H1 (cell line): ENCODE measurements at regions not wholly inside any gene's neighbourhood (a gene's known extent, or its start where the extent isn't known, plus 50 kb on each side); places are given as distances from the start of the nearest gene placed in this dataset.

Experiments
- CTCF ChIA-PET: fragments of 300-600 bp; sonication (Branson Sonifier 250); formaldehyde crosslinking; loops from one replicate; lab custom pipeline; 2021; ENCODE audit not compliant: partially characterized antibody; lab: Charles Lee
- POLR2A ChIA-PET: fragments of 300-600 bp; sonication (Branson Sonifier 250); formaldehyde crosslinking; loops from one replicate; lab custom pipeline; 2021; ENCODE audit warnings: inconsistent platforms; ENCODE audit not compliant: partially characterized antibody; lab: Charles Lee
- DNase-seq, 2 experiments: peaks; one replicate each; pipeline versions ENCODE4 v3.0.0 to v3.0.0-alpha.2; 2010 to 2022; ENCODE audit warnings: low spot score in 2 of 2, low read depth in 1 of 2, mixed read lengths in 1 of 2
- FAIRE-seq: peaks from 2 replicates; lab custom pipeline; 2011; peaks lifted over from hg19 to GRCh38; lab: Jason Lieb, UNC
- H2AFZ ChIP-seq: 2 replicates; pipeline ENCODE4 v1.8.1; 2012; ENCODE audit warnings: low read length, inconsistent platforms
- H2AK5ac ChIP-seq: 2 replicates; pipeline ENCODE4 v1.6.1; 2013; ENCODE audit warnings: low read depth, low read length
- H2BK120ac ChIP-seq: replicated peaks from 2 replicates; pipeline ENCODE3; 2013; ENCODE audit warnings: low read depth, low read length, inconsistent platforms
- H2BK12ac ChIP-seq: 2 replicates; pipeline ENCODE4 v1.6.1; 2013; ENCODE audit warnings: low read depth, low read length
- H2BK15ac ChIP-seq: 2 replicates; pipeline ENCODE4 v1.6.1; 2013; ENCODE audit warnings: low read length
- H2BK20ac ChIP-seq: 2 replicates; pipeline ENCODE4 v1.6.1; 2013; ENCODE audit warnings: low read length
- H2BK5ac ChIP-seq: 2 replicates; pipeline ENCODE4 v1.6.1; 2013; ENCODE audit warnings: low read depth, low read length
- H3K14ac ChIP-seq: 2 replicates; pipeline ENCODE4 v1.6.1; 2013; ENCODE audit warnings: inconsistent platforms; ENCODE audit not compliant: insufficient read length
- H3K18ac ChIP-seq: 2 replicates; pipeline ENCODE4 v1.6.1; 2013; ENCODE audit warnings: low read length; ENCODE audit errors: extremely low read depth
- H3K23ac ChIP-seq: 2 replicates; pipeline ENCODE4 v1.6.1; 2013; ENCODE audit warnings: inconsistent platforms; ENCODE audit not compliant: insufficient read length
- H3K23me2 ChIP-seq: 2 replicates; pipeline ENCODE4 v1.6.1; 2013; ENCODE audit warnings: low read depth, low read length
- H3K27ac ChIP-seq: 2 replicates; pipeline ENCODE4 v1.6.1; 2011; ENCODE audit warnings: low read depth, low read length, inconsistent platforms
- H3K27me3 ChIP-seq, 4 experiments: replicated peaks in 1 of 4; 1 replicate in 1 of 4; 2 replicates in 3 of 4; pipeline versions ENCODE4 v1.6.1 to v1.8.1; 2011 to 2013; ENCODE audit warnings: low read length in 3 of 4, mild to moderate bottlenecking in 3 of 4, inconsistent platforms in 2 of 4, mixed read lengths in 2 of 4, moderate library complexity in 1 of 4; ENCODE audit not compliant: control insufficient read depth in 3 of 4, insufficient read depth in 3 of 4; ENCODE audit errors: extremely low read depth in 1 of 4
- H3K36me3 ChIP-seq, 4 experiments: 2 replicates each; pipeline versions ENCODE4 v1.6.1 to v1.8.1; 2011 to 2013; ENCODE audit warnings: mild to moderate bottlenecking in 4 of 4, low read length in 3 of 4, moderate library complexity in 2 of 4, control low read depth in 1 of 4, inconsistent platforms in 1 of 4; ENCODE audit not compliant: insufficient read depth in 4 of 4, control insufficient read depth in 2 of 4
- H3K4ac ChIP-seq: replicated peaks from 2 replicates; pipeline ENCODE3; 2013; ENCODE audit warnings: low read length, low read depth, mixed read lengths, inconsistent platforms; ENCODE audit not compliant: insufficient read length
- H3K4me1 ChIP-seq, 4 experiments: replicated peaks in 1 of 4; 1 replicate in 1 of 4; 2 replicates in 3 of 4; pipeline versions ENCODE4 v1.6.1 to v1.8.1; 2011 to 2013; ENCODE audit warnings: low read length in 3 of 4, inconsistent platforms in 2 of 4, mixed read lengths in 1 of 4; ENCODE audit not compliant: insufficient read depth in 4 of 4, control insufficient read depth in 3 of 4
- H3K4me2 ChIP-seq, 2 experiments: 2 replicates each; pipeline versions ENCODE4 v1.6.1 to v1.8.1; 2011 to 2013; ENCODE audit warnings: low read depth in 2 of 2, low read length in 2 of 2, control low read depth in 1 of 2, inconsistent platforms in 1 of 2, mild to moderate bottlenecking in 1 of 2; ENCODE audit not compliant: insufficient read depth in 1 of 2
- H3K4me3 ChIP-seq, 4 experiments: fragments of 200-600, 300-600 bp in 1 of 4; sonication (generic), shearing (Covaris generic), sonication (Bioruptor Twin) in 1 of 4; 2 replicates each; pipeline versions ENCODE4 v1.5.1 to v1.8.1; 2011 to 2016; ENCODE audit warnings: low read length in 4 of 4, low read depth in 3 of 4, control low read depth in 2 of 4, inconsistent platforms in 2 of 4, mild to moderate bottlenecking in 2 of 4, mixed read lengths in 1 of 4, moderate library complexity in 1 of 4; ENCODE audit not compliant: insufficient read depth in 2 of 4; ENCODE audit errors: extremely low read depth in 1 of 4
- H3K56ac ChIP-seq: replicated peaks from 2 replicates; pipeline ENCODE3; 2013; ENCODE audit warnings: low read depth, mild to moderate bottlenecking, mixed read lengths, low read length, inconsistent platforms; ENCODE audit not compliant: insufficient read length
- H3K79me1 ChIP-seq: 2 replicates; pipeline ENCODE4 v1.6.1; 2013; ENCODE audit warnings: low read depth, low read length, control low read depth
- H3K79me2 ChIP-seq, 2 experiments: 2 replicates each; pipeline versions ENCODE4 v1.6.1 to v1.8.1; 2012 to 2013; ENCODE audit warnings: low read length in 2 of 2, mild to moderate bottlenecking in 2 of 2, inconsistent platforms in 1 of 2; ENCODE audit not compliant: insufficient read depth in 2 of 2, control insufficient read depth in 1 of 2
- H3K9ac ChIP-seq, 4 experiments: replicated peaks in 1 of 4; 1 replicate in 1 of 4; 2 replicates in 3 of 4; pipeline versions ENCODE4 v1.6.1 to v1.8.1; 2011 to 2013; ENCODE audit warnings: low read depth in 3 of 4, low read length in 3 of 4, control low read depth in 2 of 4, mild to moderate bottlenecking in 2 of 4, moderate library complexity in 2 of 4, inconsistent platforms in 1 of 4; ENCODE audit errors: extremely low read depth in 1 of 4
- H3K9me3 ChIP-seq, 2 experiments: 2 replicates each; pipeline versions ENCODE4 v1.6.1 to v1.8.1; 2012 to 2013; ENCODE audit warnings: mild to moderate bottlenecking in 2 of 2, moderate library complexity in 2 of 2, control low read depth in 1 of 2, inconsistent platforms in 1 of 2, low read depth in 1 of 2, low read length in 1 of 2, mixed read lengths in 1 of 2; ENCODE audit not compliant: insufficient read depth in 2 of 2
- H4K20me1 ChIP-seq, 2 experiments: replicated peaks in 1 of 2; 2 replicates each; pipeline versions ENCODE3 to v1.8.1; 2011 to 2013; ENCODE audit warnings: inconsistent platforms in 2 of 2, low read length in 2 of 2, mild to moderate bottlenecking in 1 of 2; ENCODE audit not compliant: insufficient read depth in 2 of 2, control insufficient read depth in 1 of 2
- H4K5ac ChIP-seq: 2 replicates; pipeline ENCODE4 v1.6.1; 2013; ENCODE audit warnings: low read length, low read depth, mixed read lengths, inconsistent platforms; ENCODE audit not compliant: insufficient read length
- H4K8ac ChIP-seq: 2 replicates; pipeline ENCODE4 v1.8.0; 2013; ENCODE audit warnings: mild to moderate bottlenecking, moderate library complexity, low read length, inconsistent platforms; ENCODE audit not compliant: insufficient read depth; ENCODE audit errors: extremely low read depth
- H4K91ac ChIP-seq: replicated peaks from 2 replicates; pipeline ENCODE3; 2013; ENCODE audit warnings: low read length, mixed read lengths, inconsistent platforms; ENCODE audit not compliant: insufficient read length
- KDM1A ChIP-seq: fragments of 200-600, 300-600 bp; sonication (generic); IDR thresholded peaks from 2 replicates; pipeline ENCODE4 v1.7.1; 2016; ENCODE audit warnings: mild to moderate bottlenecking, low read length, borderline replicate concordance
- SAP30 ChIP-seq: fragments of 300-600 bp; sonication (generic); IDR thresholded peaks from 2 replicates; pipeline ENCODE4 v1.7.1; 2012; ENCODE audit warnings: low read length, moderate library complexity, mild to moderate bottlenecking, inconsistent platforms; ENCODE audit not compliant: insufficient read depth, insufficient replicate concordance
- WGBS, 2 experiments: shearing (Covaris generic) in 1 of 2; methylation state at CpG; one replicate each; pipeline versions ENCODE4 v1.1.6 to v1.1.7; 2013 to 2015; ENCODE audit warnings: low lambda C conversion rate in 2 of 2, mixed read lengths in 2 of 2, inconsistent platforms in 1 of 2, low coverage in 1 of 2, missing lambda C conversion rate in 1 of 2; ENCODE audit not compliant: insufficient replicate concordance in 2 of 2, insufficient coverage in 1 of 2, insufficient read length in 1 of 2; ENCODE audit errors: extremely low coverage in 1 of 2, missing lambda C conversion rate in 1 of 2; 5-methylcytosine and 5-hydroxymethylcytosine counted together
- TF ChIP-seq, protein P1 (sequence below): IDR thresholded peaks from 2 replicates; pipeline ENCODE4 v1.6.1; 2011; ENCODE audit warnings: low read length, improper control_type of control experiment

DNA sequence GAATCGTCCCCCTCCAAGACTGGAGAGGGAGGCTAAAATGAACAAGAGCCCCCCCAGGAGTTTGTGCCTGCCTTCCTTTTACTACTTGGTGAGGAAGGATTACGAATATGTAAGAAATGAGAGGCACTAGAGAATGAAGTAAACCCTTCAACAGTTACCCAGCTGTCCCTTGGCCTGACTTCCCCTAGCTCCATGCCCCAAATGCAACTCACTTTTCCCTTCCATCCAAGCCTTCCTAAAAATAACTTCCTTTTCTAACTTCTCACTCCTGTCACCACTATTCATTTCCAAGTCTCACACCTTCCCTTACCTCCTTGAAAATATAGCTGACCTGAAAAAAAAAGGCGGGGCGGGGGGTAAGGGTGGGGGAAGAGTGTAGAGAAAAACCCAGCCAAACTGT, 96.6 kb upstream of the HNRNPU start:
- no peak for DNase-seq
- H3K79me2 ChIP-seq = no peaks in the 10 kb centered on the region
- no peaks in the 10 kb centered on the region for H3K23me2 ChIP-seq
- H2BK12ac ChIP-seq = no peak overlapping the region
- ChIA-PET POLR2A (interaction anchor here (0.6 to 1.9 kb wide), 5 partner anchors 9 to 100 kb away, joined by 3 to 8 read pairs (median 3); partner anchors contain the start of gene HNRNPU), CTCF (interaction anchor here (1.0 kb wide), 1 partner anchor 39 kb away, joined by 4 read pairs; no protein-coding TSS in a partner anchor)
- FAIRE-seq = no peak
- H3K79me1 ChIP-seq = no peaks in the 10 kb centered on the region
- H3K27ac ChIP-seq = no peak overlapping the region
- no peak overlapping the region for H2AK5ac ChIP-seq
- no peaks in the 10 kb centered on the region for H3K27me3 ChIP-seq
- no peak overlapping the region for H3K23ac ChIP-seq
- H3K36me3 ChIP-seq = no peaks in the 10 kb centered on the region
- H4K91ac ChIP-seq = no peak overlapping the region
- peak overlapping the region; percentile 1; the same call in 1 of the 2 replicates for H2AFZ ChIP-seq
- H3K4me3 ChIP-seq = no peak overlapping the region
- no peak overlapping the region for H3K18ac ChIP-seq
- no peak overlapping the region for H2BK5ac ChIP-seq
- H3K14ac ChIP-seq = no peak overlapping the region
- no peak overlapping the region for H2BK20ac ChIP-seq
- no peak overlapping the region for H2BK120ac ChIP-seq
- WGBS, 2 experiments = 76% methylated on average over 4 of the region's 4 CpGs; no CpG with 5 or more reads in 1 of the 2 experiments
- H4K5ac ChIP-seq = no peak overlapping the region
- H3K4ac ChIP-seq = no peak overlapping the region
- no peak overlapping the region for H3K9ac ChIP-seq
- H3K56ac ChIP-seq = no peak overlapping the region
- H3K4me1 ChIP-seq = peaks cover 0 to 2% (median 0%) of the 10 kb centered on the region in 4 experiments; a peak in 1 of 7 replicates
- H2BK15ac ChIP-seq = no peak overlapping the region
- H3K9me3 ChIP-seq = no peaks in the 10 kb centered on the region
- H3K4me2 ChIP-seq = no peak overlapping the region
- no peak overlapping the region for H4K8ac ChIP-seq
- TF ChIP-seq SAP30 (no peak), KDM1A (no peak)
- TF ChIP-seq, protein P1, sequence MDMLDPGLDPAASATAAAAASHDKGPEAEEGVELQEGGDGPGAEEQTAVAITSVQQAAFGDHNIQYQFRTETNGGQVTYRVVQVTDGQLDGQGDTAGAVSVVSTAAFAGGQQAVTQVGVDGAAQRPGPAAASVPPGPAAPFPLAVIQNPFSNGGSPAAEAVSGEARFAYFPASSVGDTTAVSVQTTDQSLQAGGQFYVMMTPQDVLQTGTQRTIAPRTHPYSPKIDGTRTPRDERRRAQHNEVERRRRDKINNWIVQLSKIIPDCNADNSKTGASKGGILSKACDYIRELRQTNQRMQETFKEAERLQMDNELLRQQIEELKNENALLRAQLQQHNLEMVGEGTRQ = no peak
- no peaks in the 10 kb centered on the region for H4K20me1 ChIP-seq
